SK-N-MC (cell line): ENCODE measurements at regions not wholly inside any gene's neighbourhood (a gene's known extent, or its start where the extent isn't known, plus 50 kb on each side); places are given as distances from the start of the nearest gene placed in this dataset.

Source experiments
- EZH2 ChIP-seq: fragments of 200-600 bp; sonication (generic); IDR thresholded peaks from one replicate; pipeline ENCODE4 v1.6.1; 2017; ENCODE audit warnings: antibody characterized with exemption
- FOXP2 ChIP-seq: optimal IDR thresholded peaks from 2 replicates; pipeline ENCODE3; 2011; ENCODE audit warnings: mild to moderate bottlenecking, moderate library complexity; ENCODE audit not compliant: insufficient read depth; ENCODE audit errors: extremely low read length, control extremely low read depth
- POLR2AphosphoS5 ChIP-seq: IDR thresholded peaks from 2 replicates; pipeline ENCODE4 v1.6.1; 2012; ENCODE audit warnings: mild to moderate bottlenecking, low read depth, low read length, borderline replicate concordance

DNA sequence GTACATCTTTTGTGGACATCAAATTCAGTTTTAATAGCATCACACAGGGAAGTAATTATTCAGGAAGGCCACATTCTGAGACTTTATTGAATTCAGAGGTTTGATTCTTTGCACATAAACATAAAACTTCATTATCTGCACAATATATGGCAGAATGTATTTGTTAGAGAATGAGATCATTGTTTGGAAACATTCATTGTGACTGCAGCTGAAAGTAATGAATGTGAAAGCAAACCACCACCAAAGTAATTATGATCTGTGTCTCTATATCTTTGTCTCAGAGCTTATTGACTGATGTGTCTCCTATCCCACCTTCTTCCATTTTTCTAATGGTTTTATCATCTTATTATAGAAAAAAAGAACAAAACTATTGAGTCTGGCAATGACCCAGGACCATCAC, 340.9 kb upstream of the PCDH15 start:
- no peak for TF ChIP-seq EZH2
- TF ChIP-seq POLR2AphosphoS5: no peak
- TF ChIP-seq FOXP2: no peak
